ENCODE measurements at regions not wholly inside any gene's neighbourhood (a gene's known extent, or its start where the extent isn't known, plus 50 kb on each side); places are given as distances from the start of the nearest gene placed in this dataset.

DNA sequence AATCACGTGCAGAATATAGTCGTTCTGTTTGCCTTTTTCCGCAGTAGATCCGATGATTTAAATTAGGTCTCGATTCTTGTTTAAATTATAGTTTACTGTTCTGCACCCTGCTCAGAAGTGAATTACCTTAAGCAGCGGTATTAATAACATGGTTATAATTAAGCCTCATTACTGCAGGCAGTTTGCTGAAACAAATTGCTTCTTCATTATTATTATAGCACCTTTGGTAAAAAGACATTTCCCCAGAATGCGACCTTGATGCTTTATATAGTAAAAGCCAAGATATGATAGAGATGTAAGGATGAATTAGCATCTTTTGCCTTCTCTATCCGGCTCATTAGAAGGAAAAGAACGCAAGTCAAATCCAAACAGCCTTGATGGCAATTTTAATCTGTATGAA lies 625.2 kb upstream of the CADM1 start:
- no peak for DNase-seq

DNA sequence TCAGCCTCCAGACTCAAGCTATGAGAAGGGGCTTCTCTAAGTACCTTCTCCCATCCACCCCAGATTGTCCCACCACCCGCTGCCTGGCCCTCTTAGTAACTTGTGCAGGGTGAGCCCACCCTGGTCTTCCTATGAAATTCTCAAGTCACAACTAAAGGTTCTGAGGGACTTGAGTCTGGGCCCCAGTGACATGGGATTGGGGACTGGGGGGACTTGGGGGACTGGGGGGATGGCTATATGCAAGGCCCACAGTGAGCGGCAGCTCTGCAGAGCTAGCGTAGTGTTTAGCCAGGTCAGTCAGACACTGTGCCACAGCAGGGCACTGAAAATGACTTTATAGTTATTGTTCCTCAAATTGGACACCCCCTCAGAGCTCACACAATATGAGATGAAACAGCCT lies 622.3 kb upstream of the CADM1 start:
- no peak for DNase-seq

DNA sequence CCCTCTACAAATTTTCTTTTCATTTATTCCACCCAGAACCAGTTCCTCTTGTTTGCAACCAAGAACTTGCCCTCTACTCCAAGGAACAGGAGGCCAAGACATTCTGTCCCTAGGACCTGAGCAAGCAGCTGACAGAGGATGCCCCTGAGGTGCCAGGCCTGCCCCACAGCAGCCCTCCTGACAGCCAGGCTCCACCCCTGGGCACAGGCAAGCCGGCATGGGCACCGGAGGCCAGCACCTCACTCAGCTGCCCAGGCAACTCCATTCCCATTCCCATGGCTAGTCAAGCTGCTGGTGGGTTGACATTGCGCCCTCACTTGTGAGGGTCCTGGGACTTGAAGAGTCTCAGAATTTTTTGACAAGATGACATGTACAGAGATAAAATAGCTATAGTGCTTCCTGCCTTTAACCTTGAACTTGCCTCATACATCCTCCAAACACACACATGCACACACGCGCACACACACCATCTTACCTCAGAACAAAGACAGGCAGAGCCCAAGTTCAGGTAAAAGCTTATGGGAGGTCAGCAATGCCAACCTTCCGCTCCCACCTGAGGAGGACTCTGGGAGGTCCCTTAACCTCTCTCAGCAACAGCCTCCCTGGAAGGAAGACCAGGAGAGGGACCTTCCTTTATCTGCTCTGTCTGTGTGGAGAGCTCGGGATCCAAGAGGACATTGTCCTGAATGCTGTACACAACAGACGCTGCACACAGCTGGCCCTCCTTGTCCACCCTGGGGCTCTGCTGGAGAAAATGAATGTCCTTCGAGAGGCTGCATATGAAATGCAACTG lies 620.9 kb upstream of the CADM1 start:
- DNase-seq, result no peak

GRCh38 chr11:116123739-116124138 lies 619.5 kb upstream of the CADM1 start:
- no peak for DNase-seq

DNA sequence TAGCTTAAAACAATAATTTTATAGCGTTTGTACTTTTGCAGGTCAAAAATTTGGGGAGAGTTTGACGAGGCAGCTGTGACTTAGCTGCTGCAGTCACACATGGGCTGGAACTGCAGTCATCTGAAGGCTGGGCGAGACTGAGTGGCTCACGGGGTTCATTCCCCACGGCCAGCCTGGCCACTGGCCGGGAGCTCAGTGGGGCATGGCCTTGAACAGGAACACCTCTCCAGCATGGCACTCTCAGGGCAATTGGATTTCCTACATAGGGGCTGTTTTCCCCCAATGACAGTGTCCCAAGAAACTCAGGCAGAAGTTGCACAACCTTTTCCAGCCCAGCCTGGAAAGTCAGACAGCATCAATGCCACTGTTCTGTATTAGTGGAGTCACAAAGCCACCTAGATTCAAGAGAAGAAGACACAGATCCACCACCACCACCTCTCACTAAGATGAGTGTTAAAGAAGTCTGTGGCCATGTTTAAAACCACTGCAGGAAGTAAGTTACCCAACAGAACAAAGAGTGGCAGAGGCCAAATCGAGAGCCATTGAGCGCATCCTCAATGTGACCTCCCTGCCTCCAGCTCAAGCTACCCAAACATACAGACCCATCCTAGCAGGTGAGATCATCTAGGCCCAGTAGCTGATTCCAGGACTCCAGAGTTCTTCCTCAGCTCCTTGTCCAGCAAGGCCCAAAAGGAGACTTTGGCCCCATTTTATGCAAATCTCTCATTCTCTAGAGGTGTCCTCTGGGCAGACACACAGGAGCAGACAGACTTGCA lies 618.7 kb upstream of the CADM1 start:
- DNase-seq, result no peak

DNA sequence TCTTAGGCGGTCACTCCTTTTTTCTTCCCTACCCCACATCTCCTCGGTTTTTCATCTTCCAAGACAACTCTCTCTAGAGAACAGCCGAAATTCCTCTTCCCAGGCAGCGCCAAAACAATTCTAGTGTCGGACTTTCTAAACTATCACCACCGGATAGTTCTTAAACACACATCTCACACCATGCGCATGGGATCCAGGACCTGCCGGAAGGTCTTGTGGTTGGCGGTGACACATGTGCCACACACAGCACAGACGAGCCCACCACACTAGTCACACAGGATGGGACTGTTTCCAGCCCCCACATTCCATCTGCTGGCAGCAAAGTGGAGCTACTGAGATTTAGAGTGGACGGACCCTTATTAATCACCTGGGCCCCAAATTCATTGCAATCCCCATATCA lies 614.9 kb upstream of the CADM1 start:
- no peak for DNase-seq

- no peak for DNase-seq
Measured at GRCh38 chr11:116118138-116118470, 613.9 kb upstream of the CADM1 start.

DNA sequence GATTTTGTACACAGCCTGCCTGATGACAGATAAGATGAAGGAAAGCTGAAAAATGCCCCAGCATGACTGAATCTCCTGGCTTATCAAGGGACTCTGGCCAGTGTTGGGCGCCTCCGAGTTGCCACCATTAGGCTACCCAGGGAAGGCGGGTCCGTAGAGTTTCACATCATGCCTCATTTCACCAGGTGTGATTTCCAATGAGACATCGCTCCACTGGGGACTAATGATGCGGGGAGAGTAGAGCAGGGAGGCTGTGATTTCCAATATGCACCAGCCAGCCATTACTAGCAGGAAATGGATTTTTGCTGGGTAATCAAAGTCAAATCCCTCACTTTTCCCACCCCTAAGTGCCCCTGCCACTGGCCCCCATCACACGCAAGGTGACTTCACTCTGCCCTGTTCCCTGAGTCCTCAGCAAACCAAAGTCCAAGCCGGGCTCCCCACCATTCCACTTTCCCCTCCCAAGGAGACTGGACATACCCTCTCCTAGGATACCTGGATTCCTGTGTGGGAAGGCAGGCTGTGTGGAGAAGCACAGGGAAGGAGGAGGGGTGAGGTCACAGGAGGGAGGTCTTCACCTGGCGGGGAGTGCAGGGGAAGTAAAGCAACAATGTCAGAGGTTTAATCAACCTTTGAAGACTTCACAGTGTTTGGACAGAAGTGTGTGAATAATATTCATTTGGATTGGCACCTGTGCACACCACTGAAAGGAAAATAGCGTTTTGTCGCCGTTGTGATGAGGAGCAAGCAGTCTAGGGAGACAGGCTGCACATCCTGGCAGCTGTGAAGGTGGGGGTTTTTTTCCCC lies 613.3 kb upstream of the CADM1 start:
- no peak for DNase-seq

- no peak for DNase-seq
Measured at GRCh38 chr11:116115801-116116200, 611.6 kb upstream of the CADM1 start.

DNA sequence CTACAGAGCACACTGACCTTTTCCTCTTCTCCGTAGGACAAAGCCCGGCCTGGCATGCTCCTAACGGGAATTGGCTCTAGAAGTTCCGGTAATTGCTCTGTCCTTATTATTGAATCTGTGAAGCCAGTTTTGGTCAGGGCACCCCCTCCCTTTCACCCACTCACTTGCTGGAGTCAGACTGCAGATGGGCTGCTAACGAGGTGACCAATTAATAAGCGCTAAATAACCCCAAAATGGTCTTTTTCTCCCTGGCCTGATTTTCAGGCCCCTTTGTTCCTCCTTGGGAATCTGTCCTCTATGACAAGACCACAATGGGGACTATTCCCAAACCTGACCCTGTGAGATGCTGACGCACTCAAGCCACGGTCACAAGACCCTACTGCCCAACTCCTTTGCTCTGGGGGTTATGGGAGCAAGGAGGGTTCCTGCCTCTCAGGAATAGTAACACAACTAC lies 610.0 kb upstream of the CADM1 start:
- no peak for DNase-seq

DNA sequence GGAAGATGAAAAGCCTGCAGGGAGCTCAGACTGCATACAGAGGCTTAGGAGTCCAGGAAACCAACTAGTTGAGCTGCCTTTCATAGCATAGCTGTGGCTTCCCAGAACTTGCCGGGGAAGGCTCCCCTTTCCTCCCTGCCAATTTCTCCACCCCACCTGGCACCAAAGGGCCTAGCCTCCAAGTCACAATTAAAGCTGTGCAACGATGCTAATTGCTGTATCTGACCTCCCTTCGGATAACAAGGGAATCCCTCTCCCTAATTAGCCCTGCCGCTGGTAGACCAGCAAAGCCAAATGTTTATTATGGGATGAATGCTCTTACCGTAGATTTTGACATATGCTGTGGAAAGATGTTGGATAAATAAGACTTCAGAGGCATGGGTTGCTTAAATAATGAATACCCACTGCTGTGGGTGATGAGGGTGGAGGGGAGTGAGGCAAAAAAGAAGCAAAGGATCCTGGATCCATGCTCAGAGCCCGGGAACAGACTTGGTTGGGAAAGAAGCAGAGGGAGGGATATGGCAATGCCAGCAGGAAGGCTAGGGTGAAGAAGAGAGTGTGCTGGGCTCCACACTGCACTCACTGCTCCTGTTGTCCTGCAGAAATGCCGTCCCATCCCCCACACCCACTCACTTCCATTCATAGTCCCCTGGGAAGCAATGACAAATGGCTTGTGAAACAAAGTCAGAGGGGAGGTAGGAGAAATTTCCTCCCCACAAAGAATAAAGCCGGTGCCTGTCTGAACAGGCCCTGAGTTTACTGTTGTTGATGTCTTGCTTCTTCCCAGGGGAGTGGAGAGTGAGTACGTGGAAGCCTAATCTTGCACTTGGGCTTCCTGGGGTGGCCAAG lies 608.1 kb upstream of the CADM1 start:
- no peak for DNase-seq

- DNase-seq, result no peak
Measured at GRCh38 chr11:116111546-116111945, 607.3 kb upstream of the CADM1 start.

GRCh38 chr11:116110802-116111201 lies 606.6 kb upstream of the CADM1 start:
- DNase-seq, result no peak

DNA sequence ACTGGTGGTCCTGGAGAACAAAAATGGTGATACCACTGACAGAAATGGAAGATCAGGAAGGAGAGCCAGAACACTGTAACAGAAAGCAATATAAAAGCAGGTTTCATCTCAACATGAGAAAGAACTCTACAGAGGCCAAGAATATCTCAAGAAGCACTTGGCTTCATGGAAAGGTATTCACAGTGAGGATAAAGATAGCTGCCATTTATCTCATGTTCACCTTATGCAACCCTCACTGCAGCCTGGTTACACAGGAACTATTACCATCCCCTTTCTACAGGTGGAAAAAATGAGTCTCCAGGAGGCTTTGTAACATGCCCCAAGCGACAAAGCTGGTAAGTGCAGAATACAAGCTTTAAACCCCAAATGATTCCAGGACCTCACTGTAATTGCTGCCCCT lies 606.1 kb upstream of the CADM1 start:
- no peak for DNase-seq

DNA sequence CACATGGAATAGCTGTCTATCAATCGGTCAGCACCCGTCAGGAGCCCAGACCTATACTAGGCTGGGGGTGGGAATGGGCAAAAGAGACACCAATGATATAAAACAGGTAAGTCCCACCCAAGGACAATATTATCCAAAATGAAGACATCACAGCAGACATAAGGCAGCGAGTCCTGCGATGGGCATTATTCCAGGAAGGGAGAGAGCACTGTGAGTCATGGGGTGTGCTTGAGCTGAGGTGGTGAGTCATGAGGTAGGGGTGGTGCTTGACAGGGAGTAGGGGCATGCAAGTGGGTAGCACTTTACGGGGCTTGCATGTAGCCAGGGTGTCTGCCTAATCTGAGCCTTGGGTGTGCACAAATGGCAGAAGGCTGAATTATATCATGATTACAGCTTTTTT lies 605.0 kb upstream of the CADM1 start:
- no peak for DNase-seq

- no peak for DNase-seq
Measured at GRCh38 chr11:116108161-116108560, 603.9 kb upstream of the CADM1 start.

DNA sequence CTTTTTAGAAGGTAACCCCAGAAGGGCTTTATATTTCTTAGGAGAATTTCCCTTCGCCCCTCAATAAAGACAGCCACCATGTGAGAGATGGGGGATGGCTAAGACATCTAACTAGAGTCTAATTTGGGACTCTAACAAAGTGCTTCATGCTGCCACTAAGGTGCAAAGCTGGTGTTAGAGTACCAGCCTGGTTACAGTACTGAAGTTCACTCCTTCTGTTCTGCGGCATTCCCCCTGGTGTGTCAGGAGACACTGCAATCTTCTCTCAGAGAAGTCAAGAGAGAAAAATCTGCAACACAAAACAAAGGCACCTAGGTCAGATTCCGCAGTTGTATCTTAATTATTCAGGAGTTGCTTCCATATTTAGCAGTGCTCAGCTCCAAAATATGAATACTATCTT lies 603.0 kb upstream of the CADM1 start:
- no peak for DNase-seq

DNA sequence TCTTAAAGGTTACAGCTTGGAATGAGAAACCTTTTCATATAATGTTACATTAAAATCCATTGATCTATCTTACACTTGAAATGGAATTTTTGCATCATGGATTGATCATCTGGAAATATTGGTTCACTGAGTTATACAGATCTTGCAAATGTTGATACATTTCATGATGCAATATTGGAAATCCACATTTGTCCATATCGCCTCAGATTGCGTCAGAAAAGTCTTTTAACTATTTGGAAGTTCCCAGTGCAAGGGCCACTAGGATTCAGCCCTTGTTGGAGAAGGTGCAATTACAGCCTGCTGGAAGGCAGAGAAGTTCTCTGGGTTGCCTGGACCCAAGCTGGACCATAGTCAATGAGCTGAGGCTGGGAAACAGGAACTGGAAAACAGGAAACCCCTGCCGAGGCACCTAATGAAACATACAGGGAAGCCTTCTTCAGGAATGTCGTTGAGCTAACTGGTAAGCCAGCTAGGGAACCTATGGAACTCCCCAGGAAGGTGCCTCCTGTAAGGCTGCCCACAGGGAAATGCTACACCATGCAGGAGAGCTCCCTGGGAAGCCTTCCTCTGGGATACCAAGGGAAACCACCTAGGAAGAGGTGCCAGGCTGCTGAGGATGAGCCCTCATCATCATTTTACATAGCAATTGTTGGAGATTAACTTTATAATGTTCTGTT lies 600.4 kb upstream of the CADM1 start:
- no peak for DNase-seq

DNA sequence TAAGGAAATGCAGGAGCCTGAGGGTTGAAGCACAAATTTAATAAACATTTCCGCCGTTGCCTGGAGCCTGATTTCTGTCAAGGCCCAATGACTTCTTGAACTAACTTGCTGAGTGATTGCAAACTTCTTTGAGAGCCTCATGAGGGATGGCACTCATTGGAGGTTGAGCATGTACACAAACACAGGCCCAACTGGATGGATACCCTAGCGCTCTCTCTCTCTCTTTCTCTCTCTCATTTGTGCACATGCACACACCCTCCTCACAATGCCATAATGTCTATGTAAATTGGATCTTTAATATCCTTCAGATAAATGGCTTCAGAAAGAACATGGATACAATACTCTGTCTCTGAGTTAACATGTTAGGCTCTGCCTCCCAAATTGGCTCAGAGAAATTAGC lies 597.7 kb upstream of the CADM1 start:
- no peak for DNase-seq

DNA sequence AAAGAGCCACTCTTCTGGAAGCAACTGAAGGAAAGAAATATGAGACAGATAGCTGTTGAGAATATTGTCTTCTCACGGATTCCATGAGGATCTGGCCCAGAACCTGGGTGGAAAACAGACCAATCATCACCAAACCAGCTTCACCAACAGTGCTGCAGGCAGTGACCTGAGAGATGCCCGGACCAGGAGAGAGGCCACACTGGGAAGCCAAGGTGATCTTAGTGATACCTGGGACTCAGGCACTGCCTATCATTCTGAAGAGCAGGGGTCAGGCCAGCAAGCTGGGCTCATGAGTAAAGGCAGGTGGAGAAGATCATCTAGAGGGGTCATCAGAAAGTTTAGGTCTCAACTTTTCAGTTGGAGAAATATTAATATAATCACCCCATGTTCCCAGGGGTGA lies 595.8 kb upstream of the CADM1 start:
- no peak for DNase-seq

- DNase-seq, result no peak
Measured at GRCh38 chr11:116099541-116099940, 595.3 kb upstream of the CADM1 start.

All from stimulated activated CD4-positive, alpha-beta T cell treated with anti-CD3 and anti-CD28 coated beads, Interleukin-15, amount 100 ng/mL, for 24 hours (primary cell).